ENCODE measurements at regions not wholly inside any gene's neighbourhood (a gene's known extent, or its start where the extent isn't known, plus 50 kb on each side); places are given as distances from the start of the nearest gene placed in this dataset.

- no peak for DNase-seq (ENCODE audit: low read depth in 2 of 2)
Measured at GRCh38 chr1:22350171-22350923, 101.3 kb upstream of the ZBTB40 start.

- DNase-seq (ENCODE audit: low read depth in 2 of 2): no peak
Measured at GRCh38 chr1:22350924-22351767, 100.5 kb upstream of the ZBTB40 start.

- no peak for DNase-seq (ENCODE audit: low read depth in 2 of 2)
Measured at GRCh38 chr1:22351768-22352080, 99.9 kb upstream of the ZBTB40 start.

GRCh38 chr1:22352355-22352754, 99.3 kb upstream of the ZBTB40 start:
- no peak for DNase-seq (ENCODE audit: low read depth in 2 of 2)

- no peak for DNase-seq (ENCODE audit: low read depth in 2 of 2)
Measured at GRCh38 chr1:22352896-22353295, 98.8 kb upstream of the ZBTB40 start.

GRCh38 chr1:22359427-22359826, 92.2 kb upstream of the ZBTB40 start:
- DNase-seq (ENCODE audit: low read depth in 2 of 2): no peak

GRCh38 chr1:22362626-22363402, 88.8 kb upstream of the ZBTB40 start:
- no peak for DNase-seq (ENCODE audit: low read depth in 2 of 2)

GRCh38 chr1:22363403-22364325, 88.0 kb upstream of the ZBTB40 start:
- no peak for DNase-seq (ENCODE audit: low read depth in 2 of 2)

- DNase-seq (ENCODE audit: low read depth in 2 of 2): no peak
Measured at GRCh38 chr1:22364326-22364650, 87.4 kb upstream of the ZBTB40 start.

- DNase-seq (ENCODE audit: low read depth in 2 of 2): no peak
Measured at GRCh38 chr1:22364764-22365163, 86.9 kb upstream of the ZBTB40 start.

- no peak for DNase-seq (ENCODE audit: low read depth in 2 of 2)
Measured at GRCh38 chr1:22365331-22366295, 86.0 kb upstream of the ZBTB40 start.

- DNase-seq (ENCODE audit: low read depth in 2 of 2): no peak
Measured at GRCh38 chr1:22366346-22366745, 85.3 kb upstream of the ZBTB40 start.

GRCh38 chr1:22368125-22368524, 83.5 kb upstream of the ZBTB40 start:
- DNase-seq (ENCODE audit: low read depth in 2 of 2): no peak

- DNase-seq (ENCODE audit: low read depth in 2 of 2): no peak
Measured at GRCh38 chr1:22369294-22370189, 82.1 kb upstream of the ZBTB40 start.

GRCh38 chr1:22370190-22370498, 81.5 kb upstream of the ZBTB40 start:
- DNase-seq (ENCODE audit: low read depth in 2 of 2): no peak

GRCh38 chr1:22371408-22371807, 80.2 kb upstream of the ZBTB40 start:
- no peak for DNase-seq (ENCODE audit: low read depth in 2 of 2)

- DNase-seq (ENCODE audit: low read depth in 2 of 2): no peak
Measured at GRCh38 chr1:22373252-22373651, 78.4 kb upstream of the ZBTB40 start.

- no peak for DNase-seq (ENCODE audit: low read depth in 2 of 2)
Measured at GRCh38 chr1:22374001-22374400, 77.7 kb upstream of the ZBTB40 start.

GRCh38 chr1:22375601-22376000, 76.0 kb upstream of the ZBTB40 start:
- DNase-seq (ENCODE audit: low read depth in 2 of 2): no peak

GRCh38 chr1:22376001-22376400, 75.7 kb upstream of the ZBTB40 start:
- DNase-seq (ENCODE audit: low read depth in 2 of 2): no peak

All from stimulated activated CD8-positive, alpha-beta memory T cell treated with anti-CD3 and anti-CD28 coated beads, Interleukin-2, amount 100 ng/mL, for 48 hours (primary cell).